ENCODE measurements at regions not wholly inside any gene's neighbourhood (a gene's known extent, or its start where the extent isn't known, plus 50 kb on each side); places are given as distances from the start of the nearest gene placed in this dataset.
"Not testable (repeated sequence)": the region's sequence is repeated elsewhere in the genome, so short reads cannot be mapped to it uniquely, and the experiment has no call there.

GRCh38 chr15:91652610-91653207, 200.8 kb upstream of the SLCO3A1 start:
- TF ChIP-seq CTCF (IDR thresholded peaks at IDR 0.05; ENCODE audit: control extremely low read depth, extremely low read depth, low read depth, missing control alignments): no peak
- ChIA-PET POLR2A (no interaction called here), CTCF (no interaction called here)
- no peak for DNase-seq (ENCODE audit: extremely low spot score)

GRCh38 chr15:91655563-91656290, 197.8 kb upstream of the SLCO3A1 start:
- CTCF ChIA-PET: interaction anchor here (1.2 to 1.6 kb wide), 3 partner anchors 10 to 15 kb away, joined by 3 to 4 read pairs (median 3); no protein-coding TSS in a partner anchor
- POLR2A ChIA-PET: not testable (repeated sequence)

DNA sequence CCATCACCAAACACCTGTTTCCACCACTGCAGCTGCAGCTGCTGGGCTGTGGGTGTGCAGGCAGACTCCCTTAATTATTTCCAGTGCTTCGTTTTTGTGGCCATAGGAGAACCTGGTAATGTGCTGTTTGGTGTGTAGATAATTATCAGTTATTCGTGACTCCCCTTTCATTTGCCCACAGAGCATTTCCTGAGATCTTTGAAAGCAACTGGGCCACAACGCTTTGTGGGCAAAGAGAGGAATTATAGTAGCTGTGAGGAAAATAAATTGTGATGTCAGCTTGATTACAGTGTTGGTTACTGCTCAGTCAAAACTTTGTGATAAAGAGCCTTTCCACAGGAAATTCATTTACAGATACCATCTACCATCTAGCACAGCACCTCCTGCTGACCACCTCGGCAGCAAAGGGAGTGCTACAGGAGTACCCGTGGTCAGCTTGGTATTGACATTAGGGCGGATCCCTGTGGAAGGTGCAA, 193.3 kb upstream of the SLCO3A1 start:
- DNase-seq (ENCODE audit: extremely low spot score): no peak
- POLR2A ChIA-PET: no interaction called here
- TF ChIP-seq CTCF (IDR thresholded peaks at IDR 0.05; ENCODE audit: control extremely low read depth, extremely low read depth, low read depth, missing control alignments): no peak
- CTCF ChIA-PET: no interaction called here

More at GRCh38 chr15:91655563-91656290, 197.8 kb upstream of the SLCO3A1 start:
- DNase-seq (ENCODE audit: extremely low spot score): not testable (repeated sequence)

GRCh38 chr15:91664224-91664836, 189.2 kb upstream of the SLCO3A1 start:
- no peak for TF ChIP-seq CTCF (IDR thresholded peaks at IDR 0.05; ENCODE audit: control extremely low read depth, extremely low read depth, low read depth, missing control alignments)
- ChIA-PET POLR2A (no interaction called here), CTCF (no interaction called here)
- peak; percentile 10 for DNase-seq (ENCODE audit: extremely low spot score)

DNA sequence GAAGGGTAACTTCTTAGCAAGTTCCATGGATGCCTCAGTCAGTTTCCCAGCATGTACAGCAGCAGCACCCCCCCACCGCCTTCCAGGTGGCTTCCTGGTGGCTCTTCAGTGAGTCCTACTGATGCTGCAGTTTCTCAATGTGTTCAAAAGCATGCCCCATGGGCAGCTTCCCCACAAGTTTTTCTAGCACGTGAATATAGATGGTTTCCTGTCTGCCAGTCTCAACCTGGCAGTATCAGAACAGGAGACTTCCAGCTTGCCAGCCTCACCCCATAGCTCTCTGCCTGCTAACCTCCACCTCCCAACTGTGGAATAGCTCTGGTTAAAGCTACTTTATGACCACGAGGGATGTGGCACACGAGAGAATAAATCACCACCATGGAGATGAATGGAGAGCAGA, 188.3 kb upstream of the SLCO3A1 start:
- DNase-seq (ENCODE audit: extremely low spot score): no peak
- CTCF ChIA-PET: no interaction called here
- no peak for TF ChIP-seq CTCF (IDR thresholded peaks at IDR 0.05; ENCODE audit: control extremely low read depth, extremely low read depth, low read depth, missing control alignments)
- POLR2A ChIA-PET: no interaction called here

- ChIA-PET POLR2A (no interaction called here), CTCF (interaction anchor here (1.8 kb wide), 1 partner anchor 10 kb away, joined by 4 read pairs; no protein-coding TSS in a partner anchor)
- no peak for DNase-seq (ENCODE audit: extremely low spot score)
- no peak for TF ChIP-seq CTCF (IDR thresholded peaks at IDR 0.05; ENCODE audit: control extremely low read depth, extremely low read depth, low read depth, missing control alignments)
Measured at GRCh38 chr15:91668370-91668769, 185.1 kb upstream of the SLCO3A1 start.

GRCh38 chr15:91670108-91670507, 183.4 kb upstream of the SLCO3A1 start:
- ChIA-PET POLR2A (no interaction called here), CTCF (interaction anchor here (1.5 to 1.8 kb wide), 2 partner anchors 12 to 14 kb away, joined by 4 read pairs; no protein-coding TSS in a partner anchor)
- no peak for TF ChIP-seq CTCF (IDR thresholded peaks at IDR 0.05; ENCODE audit: control extremely low read depth, extremely low read depth, low read depth, missing control alignments)
- no peak for DNase-seq (ENCODE audit: extremely low spot score)

Data from GM10248 (cell line).